HG02642 (cell line): ENCODE measurements at regions not wholly inside any gene's neighbourhood (a gene's known extent, or its start where the extent isn't known, plus 50 kb on each side); places are given as distances from the start of the nearest gene placed in this dataset.

Source experiments
- ATAC-seq: cut with Tn5 transposase; IDR thresholded peaks from one replicate; pipeline ENCODE4 v1.9.1; 2021; ENCODE audit warnings: mild to moderate bottlenecking; ENCODE audit not compliant: unreplicated experiment, poor library complexity

DNA sequence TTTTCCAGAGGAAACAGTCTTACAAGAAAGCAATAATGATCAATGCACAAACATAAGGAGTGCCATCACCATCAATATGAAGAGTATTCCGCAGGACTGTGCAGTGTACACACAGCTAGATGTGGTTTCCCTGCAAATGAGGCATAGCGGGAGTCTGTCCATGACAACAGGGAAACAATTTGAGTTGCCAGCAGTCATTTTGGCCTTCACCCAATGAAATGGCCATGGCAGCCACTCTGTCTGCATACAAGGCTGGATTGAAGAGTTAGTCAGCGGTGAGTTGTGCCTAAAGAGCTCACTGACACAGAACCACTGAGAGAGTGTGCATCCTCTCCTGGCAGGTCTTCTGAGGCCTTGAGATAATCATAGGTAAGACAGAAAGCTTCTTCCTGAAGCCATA is 303.3 kb downstream of the IPMK start:
- no peak for ATAC-seq

DNA sequence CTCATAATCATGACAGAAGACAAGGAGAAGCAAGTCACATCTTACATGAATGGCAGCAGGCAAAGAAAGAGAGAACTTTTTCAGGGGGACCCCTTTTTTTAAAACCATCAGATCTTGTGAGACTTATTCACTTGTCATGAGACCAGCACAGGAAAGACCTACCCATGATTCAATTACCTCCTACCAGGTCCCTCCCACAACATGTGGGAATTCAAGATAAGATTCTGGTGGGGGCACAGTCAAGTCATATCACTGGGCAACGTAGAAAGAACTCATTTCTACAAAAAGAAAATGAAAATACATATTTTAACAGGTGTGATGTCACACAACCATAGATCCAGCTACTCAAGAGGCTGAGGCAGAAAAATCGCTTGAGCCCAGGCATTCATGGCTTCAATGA is 304.1 kb downstream of the IPMK start:
- no peak for ATAC-seq

DNA sequence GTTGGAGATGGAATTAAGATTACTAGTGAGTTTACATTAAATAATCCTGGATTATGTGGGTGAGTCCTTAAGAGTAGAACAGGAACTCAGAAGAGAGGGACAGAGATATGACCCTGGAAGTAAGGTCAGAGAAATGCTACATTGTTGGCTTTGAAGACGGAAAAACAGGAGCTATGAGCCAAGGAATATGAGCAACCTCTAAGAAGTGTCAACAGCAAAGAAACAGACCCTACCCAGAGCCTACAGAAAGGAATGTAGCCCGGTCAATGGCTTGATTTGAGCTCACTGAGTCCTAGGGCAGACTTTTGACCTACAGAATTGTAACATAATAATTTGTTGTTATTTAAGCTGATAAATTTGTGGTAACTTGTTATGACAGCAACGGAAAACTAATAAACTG is 304.9 kb downstream of the IPMK start:
- ATAC-seq = no peak

DNA sequence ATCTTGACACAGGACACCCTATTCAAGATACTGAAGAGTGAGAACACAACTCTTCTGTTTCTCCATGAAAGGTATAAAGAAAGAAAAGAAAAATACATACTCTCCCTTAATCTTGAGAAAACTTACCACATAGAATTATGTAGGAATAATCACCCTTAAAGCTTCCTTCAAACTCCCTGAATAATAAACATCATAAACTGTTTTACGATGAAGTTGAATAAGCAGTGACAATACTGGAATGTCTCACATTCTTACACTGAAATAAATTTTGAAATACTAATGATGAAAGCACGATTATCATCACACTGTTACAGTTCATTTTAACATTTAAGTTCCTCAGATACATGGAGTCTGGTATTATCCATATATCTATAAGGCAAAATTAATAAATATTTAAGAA is 306.2 kb downstream of the IPMK start:
- no peak for ATAC-seq

DNA sequence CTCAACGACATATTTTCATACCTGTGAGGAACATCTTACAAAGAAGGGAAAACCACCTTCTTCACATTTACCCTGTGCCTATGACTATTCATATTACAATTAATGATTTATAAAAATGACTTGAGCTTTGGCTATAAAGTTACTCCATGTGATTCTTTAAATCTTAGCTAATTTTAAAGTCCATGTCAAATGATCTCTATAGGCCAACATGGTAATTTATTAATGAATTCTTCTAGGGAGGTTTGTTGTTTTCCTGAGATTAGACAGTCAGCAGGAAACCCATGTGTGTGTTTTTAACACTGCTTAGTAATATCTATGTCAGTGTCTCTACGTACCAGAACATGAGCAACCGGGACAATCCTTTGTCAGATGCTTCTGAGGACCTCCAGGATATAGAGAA is 307.3 kb downstream of the IPMK start:
- ATAC-seq = no peak

DNA sequence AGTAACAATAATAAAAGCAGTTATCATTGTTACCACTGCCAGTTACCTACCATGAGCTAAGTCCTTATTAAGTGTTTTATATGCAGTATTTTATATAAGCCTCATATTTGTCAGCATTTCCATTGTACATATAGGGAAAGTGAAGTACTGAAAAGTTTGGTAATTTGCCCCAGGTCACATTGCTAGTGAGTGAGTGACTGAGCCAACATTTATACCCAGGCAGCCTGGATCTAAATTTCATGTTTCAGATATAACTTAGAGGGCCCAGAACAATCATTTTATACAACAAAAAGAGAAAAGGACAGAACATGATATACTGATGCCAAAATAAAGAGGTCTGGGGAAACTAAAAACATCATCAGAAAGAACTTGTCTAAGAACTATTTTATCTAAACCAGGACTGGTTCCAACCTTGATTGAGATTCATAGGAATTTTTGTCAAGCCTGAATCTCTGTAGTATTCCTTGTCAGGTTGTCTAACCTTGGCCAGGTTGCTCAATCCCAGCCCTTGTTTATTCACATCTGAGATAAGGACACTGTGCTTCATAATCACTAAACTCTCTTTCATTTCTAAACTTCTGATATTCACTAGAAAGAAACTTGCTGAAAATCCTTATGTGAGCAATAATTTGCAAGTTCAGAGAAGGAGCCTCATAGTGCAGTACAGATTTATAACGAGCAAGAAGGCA is 308.2 kb downstream of the IPMK start:
- no peak for ATAC-seq

DNA sequence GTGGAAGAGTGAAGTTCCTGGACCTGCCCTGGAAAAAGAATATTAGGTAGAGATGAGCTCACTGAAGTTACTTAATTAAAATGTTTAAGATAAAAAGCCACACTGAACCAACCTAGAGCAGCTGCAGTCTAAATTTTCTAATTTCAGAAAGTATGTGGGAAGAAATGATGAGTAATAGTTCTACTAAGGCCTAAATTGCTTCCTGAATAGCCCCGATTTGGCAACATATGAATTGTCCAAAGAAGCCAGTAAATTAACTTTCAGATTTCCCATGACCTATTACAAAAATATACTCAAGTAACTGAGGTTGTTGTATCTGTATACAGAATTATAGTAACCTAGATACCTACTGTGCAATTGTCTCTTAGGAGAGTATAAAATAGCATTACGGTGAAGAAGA is 312.6 kb downstream of the IPMK start:
- ATAC-seq = no peak

DNA sequence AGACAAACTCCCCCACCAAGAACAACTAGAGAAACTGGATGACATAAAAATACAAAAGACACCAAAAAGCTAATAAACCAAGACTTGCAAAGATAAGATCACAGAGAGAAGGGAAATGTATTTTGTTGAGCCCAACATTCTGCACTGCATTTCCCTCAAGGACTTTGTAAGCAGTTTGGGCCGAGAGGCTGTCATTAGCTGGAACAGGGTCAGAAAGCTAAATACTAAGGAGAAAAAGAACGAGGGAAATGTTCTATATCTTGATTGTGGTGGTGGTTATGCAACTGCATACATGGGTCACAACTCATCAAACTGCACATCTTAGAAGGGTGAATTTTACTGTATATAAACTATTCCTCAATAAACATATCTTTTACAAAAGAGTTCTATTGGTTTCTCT is 315.0 kb downstream of the IPMK start:
- no peak for ATAC-seq

DNA sequence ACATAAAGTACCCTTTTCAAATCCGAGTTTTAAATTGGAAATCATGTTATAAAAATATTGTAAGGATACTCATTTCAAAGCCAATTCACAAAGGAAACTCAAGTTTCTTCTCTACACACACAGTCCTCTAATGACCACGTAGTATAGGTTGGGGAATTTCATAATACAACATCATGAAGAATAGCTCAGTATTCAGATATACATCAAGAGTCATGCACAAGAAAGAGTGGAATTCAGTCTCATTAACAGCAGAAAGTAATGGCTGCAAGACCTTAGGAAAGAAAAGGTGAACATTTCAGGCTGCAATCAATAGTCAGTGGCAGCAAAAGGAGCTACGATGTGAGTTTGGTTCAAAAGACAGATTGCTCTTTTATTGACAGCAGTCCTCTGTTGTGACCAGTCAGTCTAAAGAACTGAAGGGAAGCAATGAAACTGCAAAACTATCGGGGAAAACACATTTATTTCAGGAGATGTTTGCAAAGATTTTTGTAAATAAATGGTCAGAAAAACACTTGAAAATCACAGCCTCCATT is 317.2 kb downstream of the IPMK start:
- no peak for ATAC-seq

DNA sequence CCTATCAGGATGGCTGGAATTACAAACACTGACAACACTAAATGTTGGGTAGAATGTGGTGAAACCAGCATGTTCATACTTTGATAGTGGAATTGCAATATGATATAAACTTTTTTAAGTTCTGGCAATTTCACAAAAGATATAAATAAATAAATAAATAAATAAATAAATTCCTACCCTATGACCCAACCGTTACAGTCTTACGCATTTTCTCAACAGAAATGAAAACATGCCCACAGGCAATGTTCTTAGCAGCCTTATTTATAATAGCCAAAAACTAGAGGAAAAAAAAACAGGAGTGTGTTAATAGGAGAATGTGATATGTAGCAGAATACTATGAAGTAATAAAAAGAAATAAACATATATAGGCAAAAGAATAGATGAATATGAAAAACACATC is 318.9 kb downstream of the IPMK start:
- ATAC-seq = no peak

DNA sequence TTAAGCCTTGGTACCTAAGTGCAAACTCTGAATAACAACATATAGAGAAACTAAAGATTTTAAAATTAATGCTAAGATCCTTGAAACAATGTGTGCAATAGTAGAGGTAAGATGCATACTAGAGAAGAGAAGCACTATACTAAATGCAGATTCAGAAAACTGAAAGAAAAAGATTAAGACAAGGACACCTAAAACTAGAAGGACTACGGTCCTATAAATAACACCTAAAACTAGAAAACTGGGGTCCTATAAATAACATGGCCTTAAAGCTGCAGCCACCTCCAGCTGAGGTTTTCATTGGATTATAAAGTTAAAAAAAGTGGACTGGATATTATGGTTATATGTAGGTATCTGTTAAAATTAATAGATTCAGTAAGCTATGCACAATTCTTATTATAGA is 320.9 kb downstream of the IPMK start:
- no peak for ATAC-seq

DNA sequence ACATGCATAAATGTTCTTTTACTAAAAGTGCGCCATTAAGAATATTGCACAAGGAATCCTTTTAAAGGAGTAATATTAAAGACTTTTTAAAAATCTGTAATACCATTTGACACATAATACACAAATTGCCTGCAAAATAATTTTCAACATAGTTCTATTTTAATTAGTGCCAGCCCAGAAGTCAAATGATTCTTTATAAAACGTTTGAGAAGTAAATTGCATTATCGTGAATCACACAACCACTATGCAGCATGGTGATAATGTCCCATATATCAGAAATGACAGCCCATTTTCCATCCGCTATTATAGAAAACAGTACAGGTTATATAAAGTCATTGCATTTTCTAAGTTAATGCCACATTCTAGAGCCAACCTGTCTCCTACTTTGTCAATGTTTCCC is 324.0 kb downstream of the IPMK start:
- ATAC-seq = no peak

DNA sequence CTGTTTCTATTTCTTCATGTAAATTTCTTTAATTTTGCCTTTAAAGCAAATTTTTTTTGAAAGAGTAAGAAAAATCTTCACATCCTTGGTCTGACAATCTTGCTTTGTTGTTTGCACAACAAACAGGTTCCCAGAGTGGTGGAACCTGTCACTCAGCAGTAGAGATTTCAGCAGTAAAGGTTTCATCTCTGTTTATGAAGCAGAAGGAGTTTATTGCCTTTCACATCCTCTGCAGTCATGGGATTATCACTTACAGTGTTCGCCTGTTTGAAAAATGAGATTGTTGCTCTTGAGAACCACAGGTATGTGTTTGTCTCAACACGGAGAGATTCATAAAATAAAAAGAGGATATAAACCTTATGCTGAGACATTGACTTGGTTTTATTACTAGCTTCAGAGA is 342.6 kb downstream of the IPMK start:
- no peak for ATAC-seq

DNA sequence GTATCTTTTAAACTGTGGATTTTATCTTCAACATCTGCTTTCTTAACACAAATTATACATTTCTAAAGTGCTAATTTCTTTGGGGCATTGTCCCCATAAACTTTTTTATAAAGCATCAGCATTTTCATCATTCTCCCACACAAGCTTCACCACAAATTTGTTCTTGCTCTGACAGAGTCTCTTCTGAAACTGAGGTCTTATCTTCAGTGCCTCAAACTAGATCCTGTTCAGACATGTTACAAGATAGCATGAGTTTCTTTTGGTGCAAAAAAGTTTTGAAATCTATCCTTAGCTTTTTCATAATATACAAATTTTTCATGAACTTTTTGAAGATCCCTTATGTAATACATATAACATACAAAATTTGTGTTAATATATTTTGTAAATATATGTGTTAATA is 346.6 kb downstream of the IPMK start:
- no peak for ATAC-seq

DNA sequence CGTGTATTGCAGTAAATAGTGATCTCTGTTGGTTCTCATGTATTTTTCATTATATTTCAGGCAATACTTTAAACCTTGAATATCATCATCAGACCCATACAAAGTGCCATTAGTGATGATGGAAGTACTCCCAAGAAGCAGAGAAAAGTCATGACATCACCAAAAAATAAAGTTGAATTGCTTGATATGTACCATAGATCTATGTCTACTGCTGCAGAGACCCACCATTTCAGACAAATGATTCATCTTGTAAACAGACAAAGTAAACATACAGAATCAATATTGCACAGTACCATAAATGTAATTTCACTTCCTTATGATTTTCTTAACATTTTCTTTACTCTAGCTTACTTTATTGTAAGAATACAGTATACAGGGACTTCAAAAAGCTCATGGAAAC is 347.8 kb downstream of the IPMK start:
- no peak for ATAC-seq

DNA sequence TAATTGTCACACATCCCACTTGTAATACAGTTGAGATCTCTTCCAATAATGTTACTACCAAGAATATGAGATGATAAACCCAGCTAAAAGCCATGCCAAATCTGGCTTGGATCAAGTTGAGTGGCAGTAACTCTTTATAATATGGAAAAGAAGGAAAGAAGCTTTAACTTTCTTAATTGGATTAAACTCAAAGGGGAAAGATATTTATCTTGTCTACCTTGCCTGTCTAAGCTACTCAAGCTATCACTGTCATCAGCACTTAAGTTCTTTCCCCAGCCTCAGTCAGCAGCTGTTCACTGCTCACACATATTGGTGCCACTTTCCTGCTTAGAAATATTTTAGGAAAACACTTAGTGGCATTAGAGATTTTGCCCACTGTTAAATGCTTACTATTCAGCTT is 350.7 kb downstream of the IPMK start:
- ATAC-seq = no peak

DNA sequence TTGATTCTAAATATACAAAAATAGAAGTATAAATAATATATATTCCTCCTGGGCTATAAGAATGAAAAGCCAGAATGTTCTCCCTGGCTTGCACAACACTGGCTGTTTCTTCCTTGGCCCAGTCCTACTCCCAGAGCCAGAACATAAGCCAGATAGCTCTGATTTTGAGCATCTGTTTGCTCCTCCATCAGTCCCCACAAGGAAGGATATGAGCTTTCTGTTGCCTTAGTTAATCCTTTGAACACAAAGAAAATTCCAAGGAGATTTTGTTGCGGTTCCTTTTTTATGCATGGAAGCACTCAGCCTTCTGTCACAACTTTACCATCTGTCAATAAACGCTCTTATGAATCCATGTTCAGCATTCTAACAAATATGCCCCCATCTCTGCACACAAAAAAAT is 361.8 kb downstream of the IPMK start:
- ATAC-seq = no peak

DNA sequence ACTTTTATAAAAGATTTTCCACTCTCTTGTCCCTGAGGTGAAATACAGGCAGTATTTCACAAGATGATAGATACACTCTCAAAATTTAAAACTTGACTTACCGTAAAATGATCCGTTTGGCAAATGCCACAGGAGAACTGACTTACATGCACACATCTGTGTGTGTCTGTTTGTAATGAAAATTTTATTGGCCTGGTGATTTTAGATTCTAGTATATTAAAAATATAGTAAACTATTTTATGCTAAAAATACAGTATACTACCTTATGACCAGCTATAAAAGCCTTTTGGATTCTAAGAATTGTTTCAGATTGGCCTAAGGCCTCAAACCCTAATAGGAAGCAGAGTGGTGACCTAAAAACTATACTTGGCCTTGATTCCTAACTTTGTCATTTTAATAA is 362.7 kb downstream of the IPMK start:
- no peak for ATAC-seq

DNA sequence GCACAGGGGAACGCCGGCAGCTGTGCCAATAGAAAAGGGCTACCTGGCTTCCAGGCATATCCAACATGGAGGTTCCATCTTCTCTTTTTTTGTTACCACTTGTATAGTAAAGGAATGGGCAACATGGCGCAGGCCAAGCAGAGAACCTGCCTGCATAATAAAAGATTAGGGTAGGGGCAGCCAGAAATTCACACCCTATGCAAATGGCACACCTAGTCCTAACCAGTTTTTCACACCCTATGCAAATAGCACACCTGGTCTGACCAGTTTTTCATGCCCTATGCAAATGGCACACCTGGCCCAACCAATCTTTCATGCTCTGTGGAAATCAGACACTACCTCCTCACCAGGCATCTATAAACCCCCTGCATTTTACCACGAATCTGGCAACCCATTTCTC is 369.5 kb downstream of the IPMK start:
- ATAC-seq = no peak

DNA sequence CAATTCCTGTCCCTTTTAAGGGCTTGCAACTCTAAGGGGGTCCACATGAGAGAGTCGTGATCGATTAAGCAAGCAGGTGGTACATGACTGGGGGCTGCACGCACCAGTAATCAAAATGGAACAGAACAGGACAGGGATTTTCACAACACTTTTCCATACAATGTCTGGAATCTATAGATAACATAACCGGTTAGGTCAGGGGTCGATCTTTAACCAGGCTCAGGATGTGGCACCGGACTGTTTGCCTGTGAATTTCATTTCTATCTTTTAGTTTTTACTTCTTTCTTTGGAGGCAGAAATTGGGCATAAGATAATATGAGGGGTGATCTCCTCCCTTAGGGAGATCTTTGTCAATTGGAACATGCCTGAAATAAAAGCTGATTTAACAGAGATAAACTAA is 370.1 kb downstream of the IPMK start:
- no peak for ATAC-seq

DNA sequence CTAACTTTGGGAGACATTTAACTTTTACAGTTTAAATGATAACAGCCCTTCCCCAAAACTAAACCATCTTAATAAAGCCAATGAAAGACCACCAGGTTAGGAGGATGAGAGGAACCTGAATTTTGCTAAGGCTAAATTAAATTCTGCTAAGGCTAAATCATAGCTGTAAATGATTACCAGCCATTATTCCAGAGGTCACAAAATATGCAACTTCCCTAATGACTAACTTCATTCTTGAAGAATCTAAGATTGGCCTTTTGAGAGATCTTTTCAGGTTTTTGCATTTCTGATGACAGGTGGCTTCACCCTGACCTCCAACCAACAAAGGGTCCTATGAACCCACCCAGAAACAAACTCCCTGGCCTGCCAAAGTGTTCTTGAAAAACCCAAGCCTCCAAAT is 373.3 kb downstream of the IPMK start:
- ATAC-seq = no peak

DNA sequence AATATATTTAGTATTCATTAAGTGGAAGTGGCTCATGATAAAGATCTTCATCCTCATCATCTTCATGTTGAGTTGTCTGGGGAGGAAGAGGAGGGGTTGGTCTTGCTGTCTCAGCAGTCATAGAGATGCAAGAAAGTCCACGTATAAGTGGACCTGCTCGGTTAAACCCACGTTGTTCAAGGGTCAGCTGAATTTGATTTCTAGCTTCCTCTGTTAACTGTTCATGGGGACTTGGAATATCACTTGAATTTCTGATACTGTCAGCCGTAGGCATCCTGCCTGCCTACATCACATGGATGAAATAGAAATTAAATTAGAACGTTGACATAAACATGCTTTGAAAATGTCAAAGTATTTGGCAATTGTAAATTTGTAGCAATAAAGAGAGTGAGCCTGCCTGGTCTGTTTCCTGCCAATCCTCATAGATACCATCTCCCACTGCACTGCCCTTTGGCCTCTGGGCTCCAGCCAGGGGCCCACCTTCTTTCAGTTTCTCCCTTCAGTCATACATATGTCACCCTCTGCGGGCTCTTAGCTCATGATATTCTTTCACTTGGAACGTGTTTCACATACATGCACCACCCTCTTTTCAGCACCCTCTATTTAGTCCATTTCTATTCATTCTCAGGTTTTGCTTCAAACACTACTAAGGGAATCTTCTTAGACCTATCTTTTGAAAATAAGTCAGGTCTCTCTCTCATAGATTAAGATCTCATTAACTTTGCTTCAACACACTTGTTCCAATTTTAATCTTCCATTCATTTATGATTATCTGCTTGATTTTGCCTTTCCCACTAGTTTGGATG is 376.3 kb downstream of the IPMK start:
- ATAC-seq = no peak
